GM23338 (cell line): ENCODE measurements at regions not wholly inside any gene's neighbourhood (a gene's known extent, or its start where the extent isn't known, plus 50 kb on each side); places are given as distances from the start of the nearest gene placed in this dataset.

Experiments used
- CREB1 ChIP-seq: fragments of 250-450 bp; sonication (Bioruptor Pico); IDR thresholded peaks from 2 replicates; pipeline ENCODE4 v1.5.0; 2020; ENCODE audit warnings: low read depth, mild to moderate bottlenecking, moderate library complexity
- EZH2 ChIP-seq: fragments of 200-600 bp; sonication (generic); IDR thresholded peaks from one replicate; pipeline ENCODE4 v1.8.0; 2017; ENCODE audit warnings: antibody characterized with exemption, mild to moderate bottlenecking, low read depth; ENCODE audit not compliant: unreplicated experiment
- EZH2phosphoT487 ChIP-seq: fragments of 200-600 bp; sonication (generic); IDR thresholded peaks from one replicate; pipeline ENCODE4 v1.8.1; 2018; ENCODE audit warnings: antibody characterized with exemption; ENCODE audit not compliant: unreplicated experiment
- POLR2AphosphoS5 ChIP-seq: IDR thresholded peaks from 2 replicates; pipeline ENCODE4 v1.6.1; 2016; ENCODE audit warnings: antibody characterized with exemption, low read depth
- TF ChIP-seq, protein P1 (sequence below), 2 experiments: fragments of 200-600 bp in 1 of 2; sonication (generic) in 1 of 2; conservative IDR thresholded peaks; 2 replicates each; pipeline versions ENCODE4 v1.5.1 to v1.6.1; 2016 to 2017; ENCODE audit warnings: antibody characterized with exemption in 2 of 2, low read depth in 2 of 2, mild to moderate bottlenecking in 2 of 2, moderate library complexity in 1 of 2
- TF ChIP-seq, protein P2 (sequence below): IDR thresholded peaks from one replicate; pipeline ENCODE4 v1.6.1; 2018; ENCODE audit warnings: antibody characterized with exemption; ENCODE audit not compliant: unreplicated experiment
- TF ChIP-seq, protein P3 (sequence below): fragments of 250-450 bp; sonication (Bioruptor Pico); IDR thresholded peaks from 2 replicates; pipeline ENCODE4 v1.5.0; 2020; ENCODE audit warnings: mild to moderate bottlenecking, moderate library complexity

DNA sequence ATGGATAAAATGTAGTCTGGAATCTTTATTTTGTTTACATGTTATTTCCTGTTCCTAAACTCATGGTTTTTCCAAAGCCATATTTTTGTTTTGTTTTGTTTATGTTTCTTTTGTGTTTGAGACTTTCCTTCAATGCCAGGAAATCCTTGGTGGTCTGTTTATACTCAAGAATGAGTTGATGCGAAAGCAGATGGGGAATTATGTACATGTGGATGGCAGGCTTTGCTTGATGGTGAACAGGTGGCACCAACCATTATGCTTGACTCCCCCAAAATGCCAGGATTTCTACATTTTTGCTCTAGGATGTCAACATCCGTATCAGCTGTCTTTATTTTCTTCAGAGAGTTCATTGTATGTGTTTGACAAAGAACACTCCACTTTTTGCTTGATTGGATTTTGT is 448.5 kb downstream of the PRDM2 start:
- TF ChIP-seq EZH2phosphoT487 (no peak), EZH2 (no peak), CREB1 (CRISPR knock-in tag) (no peak), POLR2AphosphoS5 (no peak)
- TF ChIP-seq, protein P1, sequence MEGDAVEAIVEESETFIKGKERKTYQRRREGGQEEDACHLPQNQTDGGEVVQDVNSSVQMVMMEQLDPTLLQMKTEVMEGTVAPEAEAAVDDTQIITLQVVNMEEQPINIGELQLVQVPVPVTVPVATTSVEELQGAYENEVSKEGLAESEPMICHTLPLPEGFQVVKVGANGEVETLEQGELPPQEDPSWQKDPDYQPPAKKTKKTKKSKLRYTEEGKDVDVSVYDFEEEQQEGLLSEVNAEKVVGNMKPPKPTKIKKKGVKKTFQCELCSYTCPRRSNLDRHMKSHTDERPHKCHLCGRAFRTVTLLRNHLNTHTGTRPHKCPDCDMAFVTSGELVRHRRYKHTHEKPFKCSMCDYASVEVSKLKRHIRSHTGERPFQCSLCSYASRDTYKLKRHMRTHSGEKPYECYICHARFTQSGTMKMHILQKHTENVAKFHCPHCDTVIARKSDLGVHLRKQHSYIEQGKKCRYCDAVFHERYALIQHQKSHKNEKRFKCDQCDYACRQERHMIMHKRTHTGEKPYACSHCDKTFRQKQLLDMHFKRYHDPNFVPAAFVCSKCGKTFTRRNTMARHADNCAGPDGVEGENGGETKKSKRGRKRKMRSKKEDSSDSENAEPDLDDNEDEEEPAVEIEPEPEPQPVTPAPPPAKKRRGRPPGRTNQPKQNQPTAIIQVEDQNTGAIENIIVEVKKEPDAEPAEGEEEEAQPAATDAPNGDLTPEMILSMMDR (conservative IDR thresholded peaks at IDR 0.05; ENCODE audit: low read depth in 2 of 2): no peak
- TF ChIP-seq, protein P2, sequence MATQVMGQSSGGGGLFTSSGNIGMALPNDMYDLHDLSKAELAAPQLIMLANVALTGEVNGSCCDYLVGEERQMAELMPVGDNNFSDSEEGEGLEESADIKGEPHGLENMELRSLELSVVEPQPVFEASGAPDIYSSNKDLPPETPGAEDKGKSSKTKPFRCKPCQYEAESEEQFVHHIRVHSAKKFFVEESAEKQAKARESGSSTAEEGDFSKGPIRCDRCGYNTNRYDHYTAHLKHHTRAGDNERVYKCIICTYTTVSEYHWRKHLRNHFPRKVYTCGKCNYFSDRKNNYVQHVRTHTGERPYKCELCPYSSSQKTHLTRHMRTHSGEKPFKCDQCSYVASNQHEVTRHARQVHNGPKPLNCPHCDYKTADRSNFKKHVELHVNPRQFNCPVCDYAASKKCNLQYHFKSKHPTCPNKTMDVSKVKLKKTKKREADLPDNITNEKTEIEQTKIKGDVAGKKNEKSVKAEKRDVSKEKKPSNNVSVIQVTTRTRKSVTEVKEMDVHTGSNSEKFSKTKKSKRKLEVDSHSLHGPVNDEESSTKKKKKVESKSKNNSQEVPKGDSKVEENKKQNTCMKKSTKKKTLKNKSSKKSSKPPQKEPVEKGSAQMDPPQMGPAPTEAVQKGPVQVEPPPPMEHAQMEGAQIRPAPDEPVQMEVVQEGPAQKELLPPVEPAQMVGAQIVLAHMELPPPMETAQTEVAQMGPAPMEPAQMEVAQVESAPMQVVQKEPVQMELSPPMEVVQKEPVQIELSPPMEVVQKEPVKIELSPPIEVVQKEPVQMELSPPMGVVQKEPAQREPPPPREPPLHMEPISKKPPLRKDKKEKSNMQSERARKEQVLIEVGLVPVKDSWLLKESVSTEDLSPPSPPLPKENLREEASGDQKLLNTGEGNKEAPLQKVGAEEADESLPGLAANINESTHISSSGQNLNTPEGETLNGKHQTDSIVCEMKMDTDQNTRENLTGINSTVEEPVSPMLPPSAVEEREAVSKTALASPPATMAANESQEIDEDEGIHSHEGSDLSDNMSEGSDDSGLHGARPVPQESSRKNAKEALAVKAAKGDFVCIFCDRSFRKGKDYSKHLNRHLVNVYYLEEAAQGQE: no peak
- TF ChIP-seq, protein P3, sequence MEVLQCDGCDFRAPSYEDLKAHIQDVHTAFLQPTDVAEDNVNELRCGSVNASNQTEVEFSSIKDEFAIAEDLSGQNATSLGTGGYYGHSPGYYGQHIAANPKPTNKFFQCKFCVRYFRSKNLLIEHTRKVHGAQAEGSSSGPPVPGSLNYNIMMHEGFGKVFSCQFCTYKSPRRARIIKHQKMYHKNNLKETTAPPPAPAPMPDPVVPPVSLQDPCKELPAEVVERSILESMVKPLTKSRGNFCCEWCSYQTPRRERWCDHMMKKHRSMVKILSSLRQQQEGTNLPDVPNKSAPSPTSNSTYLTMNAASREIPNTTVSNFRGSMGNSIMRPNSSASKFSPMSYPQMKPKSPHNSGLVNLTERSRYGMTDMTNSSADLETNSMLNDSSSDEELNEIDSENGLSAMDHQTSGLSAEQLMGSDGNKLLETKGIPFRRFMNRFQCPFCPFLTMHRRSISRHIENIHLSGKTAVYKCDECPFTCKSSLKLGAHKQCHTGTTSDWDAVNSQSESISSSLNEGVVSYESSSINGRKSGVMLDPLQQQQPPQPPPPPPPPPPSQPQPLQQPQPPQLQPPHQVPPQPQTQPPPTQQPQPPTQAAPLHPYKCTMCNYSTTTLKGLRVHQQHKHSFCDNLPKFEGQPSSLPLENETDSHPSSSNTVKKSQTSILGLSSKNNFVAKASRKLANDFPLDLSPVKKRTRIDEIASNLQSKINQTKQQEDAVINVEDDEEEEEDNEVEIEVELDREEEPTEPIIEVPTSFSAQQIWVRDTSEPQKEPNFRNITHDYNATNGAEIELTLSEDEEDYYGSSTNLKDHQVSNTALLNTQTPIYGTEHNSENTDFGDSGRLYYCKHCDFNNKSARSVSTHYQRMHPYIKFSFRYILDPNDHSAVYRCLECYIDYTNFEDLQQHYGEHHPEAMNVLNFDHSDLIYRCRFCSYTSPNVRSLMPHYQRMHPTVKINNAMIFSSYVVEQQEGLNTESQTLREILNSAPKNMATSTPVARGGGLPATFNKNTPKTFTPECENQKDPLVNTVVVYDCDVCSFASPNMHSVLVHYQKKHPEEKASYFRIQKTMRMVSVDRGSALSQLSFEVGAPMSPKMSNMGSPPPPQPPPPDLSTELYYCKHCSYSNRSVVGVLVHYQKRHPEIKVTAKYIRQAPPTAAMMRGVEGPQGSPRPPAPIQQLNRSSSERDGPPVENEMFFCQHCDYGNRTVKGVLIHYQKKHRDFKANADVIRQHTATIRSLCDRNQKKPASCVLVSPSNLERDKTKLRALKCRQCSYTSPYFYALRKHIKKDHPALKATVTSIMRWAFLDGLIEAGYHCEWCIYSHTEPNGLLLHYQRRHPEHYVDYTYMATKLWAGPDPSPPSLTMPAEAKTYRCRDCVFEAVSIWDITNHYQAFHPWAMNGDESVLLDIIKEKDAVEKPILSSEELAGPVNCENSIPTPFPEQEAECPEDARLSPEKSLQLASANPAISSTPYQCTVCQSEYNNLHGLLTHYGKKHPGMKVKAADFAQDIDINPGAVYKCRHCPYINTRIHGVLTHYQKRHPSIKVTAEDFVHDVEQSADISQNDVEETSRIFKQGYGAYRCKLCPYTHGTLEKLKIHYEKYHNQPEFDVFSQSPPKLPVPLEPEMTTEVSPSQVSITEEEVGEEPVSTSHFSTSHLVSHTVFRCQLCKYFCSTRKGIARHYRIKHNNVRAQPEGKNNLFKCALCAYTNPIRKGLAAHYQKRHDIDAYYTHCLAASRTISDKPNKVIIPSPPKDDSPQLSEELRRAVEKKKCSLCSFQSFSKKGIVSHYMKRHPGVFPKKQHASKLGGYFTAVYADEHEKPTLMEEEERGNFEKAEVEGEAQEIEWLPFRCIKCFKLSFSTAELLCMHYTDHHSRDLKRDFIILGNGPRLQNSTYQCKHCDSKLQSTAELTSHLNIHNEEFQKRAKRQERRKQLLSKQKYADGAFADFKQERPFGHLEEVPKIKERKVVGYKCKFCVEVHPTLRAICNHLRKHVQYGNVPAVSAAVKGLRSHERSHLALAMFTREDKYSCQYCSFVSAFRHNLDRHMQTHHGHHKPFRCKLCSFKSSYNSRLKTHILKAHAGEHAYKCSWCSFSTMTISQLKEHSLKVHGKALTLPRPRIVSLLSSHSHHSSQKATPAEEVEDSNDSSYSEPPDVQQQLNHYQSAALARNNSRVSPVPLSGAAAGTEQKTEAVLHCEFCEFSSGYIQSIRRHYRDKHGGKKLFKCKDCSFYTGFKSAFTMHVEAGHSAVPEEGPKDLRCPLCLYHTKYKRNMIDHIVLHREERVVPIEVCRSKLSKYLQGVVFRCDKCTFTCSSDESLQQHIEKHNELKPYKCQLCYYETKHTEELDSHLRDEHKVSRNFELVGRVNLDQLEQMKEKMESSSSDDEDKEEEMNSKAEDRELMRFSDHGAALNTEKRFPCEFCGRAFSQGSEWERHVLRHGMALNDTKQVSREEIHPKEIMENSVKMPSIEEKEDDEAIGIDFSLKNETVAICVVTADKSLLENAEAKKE (CRISPR knock-in tag): no peak
